ENCODE measurements at regions not wholly inside any gene's neighbourhood (a gene's known extent, or its start where the extent isn't known, plus 50 kb on each side); places are given as distances from the start of the nearest gene placed in this dataset.
"Not testable (repeated sequence)": the region's sequence is repeated elsewhere in the genome, so short reads cannot be mapped to it uniquely, and the experiment has no call there.

GRCh38 chr5:68020461-68020969 is 195.0 kb upstream of the PIK3R1 start:
- not testable (repeated sequence) for DNase-seq

DNA sequence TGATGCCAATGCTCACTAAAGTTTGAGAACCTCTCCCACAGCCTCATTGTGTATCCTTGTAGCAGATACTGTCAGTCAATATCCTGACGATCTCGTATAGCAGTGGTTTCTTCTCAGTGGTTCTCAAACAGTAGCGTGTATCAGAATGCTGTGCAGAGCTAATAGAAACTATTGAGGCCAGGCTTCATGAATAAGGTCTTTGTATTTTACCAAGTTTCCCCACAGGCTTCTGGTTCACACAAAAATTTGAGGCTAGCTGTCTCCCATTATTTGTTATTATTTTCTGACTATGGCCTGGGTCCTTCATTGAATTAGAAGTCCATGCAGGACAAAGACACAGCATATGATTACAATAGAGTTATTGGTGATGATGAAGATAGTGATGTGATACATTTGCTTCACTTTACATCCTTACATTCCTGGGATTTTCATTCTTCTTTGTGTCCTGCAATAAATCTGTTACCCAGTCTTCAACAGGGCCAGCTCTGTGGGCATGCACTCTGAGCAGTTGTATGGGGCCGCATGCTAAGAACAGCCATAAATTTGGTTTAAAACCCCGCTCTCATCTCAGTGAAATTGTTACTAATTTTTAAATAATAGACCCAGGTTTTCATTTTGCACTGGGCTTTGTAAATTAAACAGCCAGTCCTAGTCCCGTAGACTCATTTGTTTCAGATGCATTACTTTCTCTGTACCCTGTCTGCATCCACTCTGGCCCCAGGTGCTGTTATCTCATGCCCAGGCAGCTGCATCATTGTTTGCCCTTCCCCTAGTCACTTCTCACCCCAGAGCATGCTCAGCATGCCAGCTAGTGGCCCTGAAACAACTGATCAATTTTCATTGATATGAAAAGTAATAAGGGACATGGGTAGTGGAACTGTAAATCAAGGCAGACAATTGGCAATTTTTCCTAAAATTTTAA is 199.9 kb upstream of the PIK3R1 start:
- DNase-seq = no peak

- DNase-seq = no peak
Observed at GRCh38 chr5:68012831-68013230, 202.7 kb upstream of the PIK3R1 start.

DNA sequence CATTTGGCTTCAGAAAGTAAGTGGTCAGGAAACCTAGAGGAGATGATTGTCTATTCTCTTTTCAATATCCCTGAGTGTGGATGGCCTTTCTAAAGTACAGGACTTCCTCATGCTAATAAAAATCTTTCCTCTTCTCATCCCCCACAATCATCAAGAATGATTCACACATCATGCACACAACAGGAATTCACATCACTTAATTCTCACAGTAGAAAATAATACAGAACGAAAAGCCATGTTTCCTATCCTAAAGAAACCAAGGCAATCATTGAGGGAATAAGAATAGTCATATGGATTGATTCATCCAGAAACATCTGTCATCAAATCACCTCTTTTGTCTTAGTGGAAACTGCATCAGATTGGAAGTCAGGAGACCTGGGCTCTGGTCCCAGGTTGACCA is 203.1 kb upstream of the PIK3R1 start:
- no peak for DNase-seq

- no peak for DNase-seq
Observed at GRCh38 chr5:68011801-68012200, 203.8 kb upstream of the PIK3R1 start.

DNA sequence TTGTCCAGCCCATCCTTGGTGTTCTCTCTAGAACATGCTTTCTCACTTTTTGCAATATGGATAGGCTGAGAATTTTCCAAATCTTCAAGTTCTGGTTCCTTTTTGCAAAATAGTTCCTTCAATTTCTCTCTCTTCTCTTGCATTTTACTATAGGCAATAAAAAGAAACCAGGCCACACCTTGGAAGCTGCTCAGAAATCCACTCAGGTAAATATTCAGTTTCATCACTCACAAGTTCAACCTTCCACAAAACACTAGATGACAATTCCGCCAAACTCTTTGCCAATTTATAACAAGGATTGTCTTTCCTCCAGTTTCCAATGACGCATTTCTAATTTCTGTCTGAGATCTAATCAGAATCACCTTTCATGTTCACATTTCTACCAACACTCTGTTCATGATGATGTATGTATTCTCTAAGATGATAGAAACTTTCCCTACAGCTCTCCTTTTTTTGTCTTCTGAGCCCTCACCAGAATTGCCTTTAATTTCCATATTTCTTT is 204.2 kb upstream of the PIK3R1 start:
- DNase-seq = no peak

- no peak for DNase-seq
Observed at GRCh38 chr5:68010740-68011139, 204.8 kb upstream of the PIK3R1 start.

GRCh38 chr5:68007451-68007850 is 208.1 kb upstream of the PIK3R1 start:
- no peak for DNase-seq

GRCh38 chr5:68002836-68003235 is 212.7 kb upstream of the PIK3R1 start:
- DNase-seq = no peak

- DNase-seq = no peak
Observed at GRCh38 chr5:68000805-68001204, 214.8 kb upstream of the PIK3R1 start.

DNA sequence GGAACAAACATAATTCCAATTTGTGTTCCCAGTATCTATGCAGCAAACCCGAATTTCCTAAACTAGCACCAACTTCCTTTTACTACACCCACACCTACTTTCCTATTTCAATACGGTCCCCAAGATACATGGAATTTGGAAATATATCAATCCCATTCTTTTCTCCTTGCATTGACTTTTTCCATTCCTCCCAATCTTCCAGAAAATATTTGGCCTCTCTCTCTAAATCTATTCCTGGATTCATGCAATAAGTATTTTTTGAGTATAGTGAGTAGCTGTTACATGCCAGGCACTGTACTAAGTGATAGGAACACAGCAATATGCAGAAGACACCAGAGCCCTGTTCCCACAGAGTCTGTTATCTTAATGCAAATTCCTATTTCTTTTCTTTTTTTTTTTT is 216.2 kb upstream of the PIK3R1 start:
- DNase-seq = no peak

GRCh38 chr5:67998709-67999261 is 216.8 kb upstream of the PIK3R1 start:
- no peak for DNase-seq

GRCh38 chr5:67997892-67998457 is 217.6 kb upstream of the PIK3R1 start:
- DNase-seq = no peak

DNA sequence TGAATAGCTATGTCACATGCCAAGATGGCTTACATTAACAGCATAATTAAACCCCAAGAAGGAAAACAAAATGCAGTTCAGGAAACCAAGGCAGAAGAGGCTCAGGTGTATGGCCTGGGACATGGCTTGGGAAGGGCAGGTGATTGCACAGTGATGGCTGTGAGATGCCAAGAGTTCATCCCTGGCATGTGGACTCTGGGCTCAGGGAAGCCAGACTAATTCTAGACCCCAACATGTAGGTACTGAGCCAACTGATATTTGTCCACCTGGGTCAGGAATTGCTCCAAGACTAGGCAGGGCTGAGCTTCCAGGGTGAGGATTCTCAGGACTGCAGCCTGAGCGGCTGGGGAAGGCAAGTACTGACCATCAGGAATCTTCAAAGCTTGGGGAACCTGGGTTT is 218.4 kb upstream of the PIK3R1 start:
- no peak for DNase-seq

GRCh38 chr5:67996596-67996995 is 219.0 kb upstream of the PIK3R1 start:
- DNase-seq = no peak

DNA sequence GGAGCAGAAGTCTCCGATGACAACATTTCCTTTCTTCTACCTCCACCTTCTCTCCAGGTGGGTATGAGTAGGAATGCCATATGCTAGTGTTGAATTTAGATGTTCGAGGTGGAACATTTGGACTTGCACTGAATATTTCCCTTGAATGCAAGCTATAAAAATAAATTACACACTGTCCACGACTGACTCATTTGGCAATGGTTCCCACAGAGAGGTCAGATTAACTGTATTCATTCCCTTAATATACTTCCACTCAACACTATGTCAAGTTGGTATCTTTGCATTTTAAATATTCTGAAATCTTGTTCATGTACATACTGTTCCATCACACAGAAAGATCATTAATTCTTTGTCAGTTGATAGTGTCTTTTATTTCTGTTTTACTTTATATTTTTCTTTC is 222.6 kb upstream of the PIK3R1 start:
- no peak for DNase-seq

GRCh38 chr5:67989456-67989855 is 226.1 kb upstream of the PIK3R1 start:
- DNase-seq = no peak

DNA sequence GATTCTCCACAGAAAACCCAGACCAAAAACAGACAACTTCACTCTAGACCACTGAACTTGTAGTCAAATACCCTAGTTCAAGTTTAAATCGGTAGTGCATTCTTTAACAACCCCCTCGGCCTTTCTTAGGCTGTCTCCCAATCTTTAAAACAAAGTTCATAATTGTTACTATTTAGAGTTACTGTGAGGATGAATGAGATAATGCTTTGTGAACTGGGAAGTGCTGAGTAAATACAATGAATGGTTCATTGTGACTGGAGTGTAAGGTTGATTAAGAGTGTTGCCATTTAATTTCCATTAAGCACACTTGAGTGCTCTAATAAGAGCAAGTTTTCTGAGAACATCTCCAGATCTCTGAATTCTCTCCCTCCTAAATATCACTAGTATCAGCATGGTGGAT is 228.8 kb upstream of the PIK3R1 start:
- no peak for DNase-seq

GRCh38 chr5:67985686-67986387 is 229.7 kb upstream of the PIK3R1 start:
- no peak for DNase-seq

DNA sequence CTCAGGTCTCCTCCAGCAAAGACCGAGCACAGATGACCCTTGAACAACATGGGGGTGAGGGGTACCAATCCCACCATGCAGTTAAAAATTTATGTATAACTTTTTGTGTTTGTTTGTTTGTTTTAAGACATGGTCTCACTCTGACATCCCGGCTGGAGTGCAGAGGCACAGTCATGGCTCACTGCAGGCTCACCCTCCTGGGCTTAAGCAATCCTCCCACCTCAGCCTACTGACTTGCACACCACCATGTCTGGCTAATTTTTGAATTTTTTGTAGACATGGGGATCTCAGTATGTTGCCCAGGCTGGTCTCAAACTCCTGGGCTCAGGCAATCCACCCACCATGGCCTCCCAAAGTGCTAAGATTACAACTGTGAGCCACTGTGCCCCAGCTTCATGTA is 231.0 kb upstream of the PIK3R1 start:
- DNase-seq = no peak

DNA sequence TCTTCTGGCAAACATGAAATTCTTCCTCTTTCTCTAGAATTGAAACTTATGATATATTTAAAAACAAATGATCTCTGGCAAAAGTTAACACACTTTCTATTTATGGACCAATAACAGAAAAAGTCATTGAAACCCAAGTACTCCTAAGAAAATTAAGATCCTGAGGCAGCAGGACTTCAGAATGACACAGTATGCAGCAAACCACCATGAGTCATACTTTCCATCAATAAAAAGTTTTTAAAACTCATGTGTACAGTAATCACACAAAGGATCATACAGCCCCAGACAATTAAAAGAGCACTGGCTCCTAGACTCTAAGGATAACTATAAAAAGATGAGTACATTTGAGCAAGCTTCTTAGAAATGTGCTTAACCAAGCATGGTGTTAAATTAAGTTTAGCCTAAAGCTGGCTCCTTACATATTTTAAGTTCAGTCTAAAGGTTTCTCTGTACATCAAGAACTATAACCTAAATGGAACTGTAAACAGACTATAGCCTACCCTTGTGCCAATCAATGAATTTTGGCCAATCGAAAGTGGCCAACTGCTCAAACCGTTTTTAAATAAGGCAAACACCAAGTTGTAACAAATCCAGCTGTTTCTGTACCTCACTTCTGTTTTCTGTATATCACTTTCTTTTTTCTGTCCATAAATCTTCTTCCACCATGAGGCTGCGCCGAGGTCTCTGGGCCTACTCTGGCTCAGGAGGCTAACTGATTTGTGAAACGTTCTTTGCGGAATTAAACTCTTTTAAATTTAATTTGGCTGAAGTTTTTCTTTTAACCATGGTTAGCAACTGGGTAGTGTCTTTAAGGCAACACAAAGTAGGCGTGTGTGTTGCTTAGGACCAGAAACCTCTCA is 232.1 kb upstream of the PIK3R1 start:
- DNase-seq = no peak

GRCh38 chr5:67982160-67982559 is 233.4 kb upstream of the PIK3R1 start:
- DNase-seq = not testable (repeated sequence)
